H9 (cell line): ENCODE measurements at regions not wholly inside any gene's neighbourhood (a gene's known extent, or its start where the extent isn't known, plus 50 kb on each side); places are given as distances from the start of the nearest gene placed in this dataset.

Experiments
- DNase-seq: peaks from one replicate; pipeline ENCODE4 v3.0.0-alpha.2; 2017
- H2AFZ ChIP-seq: one replicate; pipeline ENCODE4 v1.6.1; 2013; ENCODE audit warnings: mild to moderate bottlenecking, low read length, control low read depth, moderate library complexity
- H2AK5ac ChIP-seq: 2 replicates; pipeline ENCODE4 v1.6.1; 2013; ENCODE audit warnings: low read length, control low read depth, mixed read lengths; ENCODE audit not compliant: insufficient read length
- H2BK120ac ChIP-seq: one replicate; pipeline ENCODE4 v1.6.1; 2013; ENCODE audit warnings: low read depth, mild to moderate bottlenecking, low read length, control low read depth, inconsistent platforms; ENCODE audit not compliant: poor library complexity, severe bottlenecking
- H2BK12ac ChIP-seq: 2 replicates; pipeline ENCODE4 v1.6.1; 2013; ENCODE audit warnings: low read length, control low read depth, mixed read lengths, low read depth; ENCODE audit not compliant: insufficient read length
- H2BK15ac ChIP-seq: 2 replicates; pipeline ENCODE4 v1.6.1; 2013; ENCODE audit warnings: low read depth, low read length, control low read depth
- H2BK20ac ChIP-seq: one replicate; pipeline ENCODE4 v1.6.1; 2013; ENCODE audit warnings: low read depth, mild to moderate bottlenecking, low read length, control low read depth, inconsistent platforms; ENCODE audit not compliant: poor library complexity, severe bottlenecking
- H2BK5ac ChIP-seq: 2 replicates; pipeline ENCODE4 v1.6.1; 2013; ENCODE audit warnings: low read length, control low read depth, mixed read lengths; ENCODE audit not compliant: insufficient read length
- H3K14ac ChIP-seq: 2 replicates; pipeline ENCODE4 v1.6.1; 2013; ENCODE audit warnings: low read length, control low read depth; ENCODE audit not compliant: insufficient read depth
- H3K18ac ChIP-seq: 2 replicates; pipeline ENCODE4 v1.6.1; 2013; ENCODE audit warnings: low read depth, mild to moderate bottlenecking, mixed read lengths, low read length, control low read depth; ENCODE audit not compliant: insufficient read length
- H3K23ac ChIP-seq: 2 replicates; pipeline ENCODE4 v1.6.1; 2013; ENCODE audit warnings: low read length, control low read depth, mixed read lengths, low read depth; ENCODE audit not compliant: insufficient read length
- H3K23me2 ChIP-seq: 2 replicates; pipeline ENCODE4 v1.6.1; 2013; ENCODE audit warnings: low read depth, mild to moderate bottlenecking, mixed read lengths, low read length, control low read depth; ENCODE audit not compliant: insufficient read length, poor library complexity, severe bottlenecking
- H3K27ac ChIP-seq: 2 replicates; pipeline ENCODE4 v1.5.1; 2013; ENCODE audit warnings: low read length, control low read depth, mixed read lengths, low read depth; ENCODE audit not compliant: insufficient read length
- H3K27me3 ChIP-seq: 2 replicates; pipeline ENCODE4 v1.6.1; 2013; ENCODE audit warnings: low read length, control low read depth, inconsistent platforms; ENCODE audit not compliant: insufficient read depth
- H3K4ac ChIP-seq: 2 replicates; pipeline ENCODE4 v1.6.1; 2013; ENCODE audit warnings: low read depth, mild to moderate bottlenecking, control low read depth, inconsistent platforms, low read length, moderate library complexity
- H3K4me1 ChIP-seq: 2 replicates; pipeline ENCODE4 v1.6.1; 2013; ENCODE audit warnings: low read length, control low read depth, inconsistent platforms; ENCODE audit not compliant: insufficient read depth
- H3K4me2 ChIP-seq: 2 replicates; pipeline ENCODE4 v1.6.1; 2013; ENCODE audit warnings: low read length, control low read depth, mixed read lengths; ENCODE audit not compliant: insufficient read length, insufficient read depth
- H3K56ac ChIP-seq: 2 replicates; pipeline ENCODE4 v1.6.1; 2013; ENCODE audit warnings: low read depth, mild to moderate bottlenecking, mixed read lengths, low read length, control low read depth; ENCODE audit not compliant: insufficient read length
- H3K79me1 ChIP-seq: 2 replicates; pipeline ENCODE4 v1.6.1; 2013; ENCODE audit warnings: low read depth, mild to moderate bottlenecking, moderate library complexity, low read length, control low read depth, inconsistent platforms; ENCODE audit not compliant: insufficient read depth, poor library complexity, severe bottlenecking
- H3K79me2 ChIP-seq: 2 replicates; pipeline ENCODE4 v1.6.1; 2013; ENCODE audit warnings: low read length, control low read depth, inconsistent platforms; ENCODE audit not compliant: insufficient read depth
- H3K9ac ChIP-seq: 2 replicates; pipeline ENCODE4 v1.6.1; 2013; ENCODE audit warnings: low read length, control low read depth, mixed read lengths; ENCODE audit not compliant: insufficient read length; ENCODE audit errors: extremely low read depth
- H3K9me3 ChIP-seq: one replicate; pipeline ENCODE4 v1.6.1; 2013; ENCODE audit warnings: low read depth, low read length, inconsistent platforms; ENCODE audit not compliant: control insufficient read depth
- H3T11ph ChIP-seq: one replicate; pipeline ENCODE4 v1.6.1; 2013; ENCODE audit warnings: mild to moderate bottlenecking, low read length, control low read depth, inconsistent platforms
- H4K20me1 ChIP-seq: one replicate; pipeline ENCODE4 v1.6.1; 2013; ENCODE audit not compliant: control insufficient read depth, insufficient read length, insufficient read depth
- H4K5ac ChIP-seq: 2 replicates; pipeline ENCODE4 v1.6.1; 2013; ENCODE audit warnings: low read depth, mild to moderate bottlenecking, mixed read lengths, low read length, control low read depth; ENCODE audit not compliant: insufficient read length
- H4K8ac ChIP-seq: replicated peaks from 2 replicates; pipeline ENCODE4 v1.6.1; 2013; ENCODE audit warnings: low read length, control low read depth, mixed read lengths, low read depth; ENCODE audit not compliant: insufficient read length
- H4K91ac ChIP-seq: 2 replicates; pipeline ENCODE4 v1.6.1; 2013; ENCODE audit warnings: low read depth, mild to moderate bottlenecking, moderate library complexity, mixed read lengths, low read length, control low read depth; ENCODE audit not compliant: insufficient read length
- H3K27ac Mint-ChIP-seq, 3 experiments: 2 replicates in 2 of 3; 3 replicates in 1 of 3; pipeline ENCODE4 v1.8.0; 2020 to 2021; ENCODE audit warnings: mixed read lengths in 3 of 3, mild to moderate bottlenecking in 1 of 3, moderate library complexity in 1 of 3
- H3K27me3 Mint-ChIP-seq: 2 replicates; pipeline ENCODE4 v1.8.0; 2021; ENCODE audit warnings: low read depth, mild to moderate bottlenecking, moderate library complexity, mixed read lengths
- H3K36me3 Mint-ChIP-seq, 3 experiments: 2 replicates in 2 of 3; 3 replicates in 1 of 3; pipeline ENCODE4 v1.8.0; 2020 to 2021; ENCODE audit warnings: low read depth in 3 of 3, mixed read lengths in 3 of 3; ENCODE audit not compliant: insufficient read depth in 1 of 3
- H3K4me1 Mint-ChIP-seq, 2 experiments: 2 replicates each; pipeline ENCODE4 v1.8.0; 2020; ENCODE audit warnings: mixed read lengths in 2 of 2
- H3K4me3 Mint-ChIP-seq, 2 experiments: 2 replicates in 1 of 2; 3 replicates in 1 of 2; pipeline ENCODE4 v1.8.0; 2020 to 2021; ENCODE audit warnings: mild to moderate bottlenecking in 2 of 2, mixed read lengths in 2 of 2, moderate library complexity in 1 of 2
- H3K9me3 Mint-ChIP-seq, 2 experiments: 2 replicates in 1 of 2; 3 replicates in 1 of 2; pipeline ENCODE4 v1.8.0; 2020; ENCODE audit warnings: mild to moderate bottlenecking in 2 of 2, mixed read lengths in 2 of 2, moderate library complexity in 1 of 2
- TF ChIP-seq, protein P1 (sequence below): fragments of 200-600 bp; sonication (generic); conservative IDR thresholded peaks from 3 replicates; pipeline ENCODE4 v1.8.0; 2021; ENCODE audit warnings: antibody characterized with exemption, mild to moderate bottlenecking

DNA sequence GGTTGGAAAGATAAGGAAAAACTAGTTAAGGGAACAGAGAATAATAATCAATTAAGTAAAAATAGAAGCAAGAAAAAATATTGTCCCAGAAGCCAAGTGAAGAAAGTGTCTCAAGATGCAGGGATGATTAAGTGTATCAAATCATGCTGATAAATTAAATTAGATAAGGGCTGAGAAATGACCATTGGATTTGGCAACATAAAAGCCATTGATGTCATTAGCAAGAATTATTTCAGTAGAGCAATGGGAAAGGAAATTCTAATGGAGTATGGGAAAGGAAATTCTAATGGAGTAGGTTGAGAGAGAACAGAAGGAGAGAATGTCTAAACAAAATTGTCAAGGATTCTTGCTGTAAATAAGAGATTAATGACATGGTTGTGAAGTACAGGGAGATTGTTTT lies 146.8 kb downstream of the TFAP2B start:
- Mint-ChIP-seq H3K27ac (no peak overlapping the region), H3K36me3 (no peaks in the 10 kb centered on the region; a peak in 1 of 7 replicates), H3K4me1 (no peaks in the 10 kb centered on the region), H3K4me3 (no peak overlapping the region), H3K27me3 (peaks cover 1% of the 10 kb centered on the region; the same call in 1 of the 2 replicates), H3K9me3 (no peaks in the 10 kb centered on the region)
- no peak overlapping the region for H3K23ac ChIP-seq
- TF ChIP-seq, protein P1, sequence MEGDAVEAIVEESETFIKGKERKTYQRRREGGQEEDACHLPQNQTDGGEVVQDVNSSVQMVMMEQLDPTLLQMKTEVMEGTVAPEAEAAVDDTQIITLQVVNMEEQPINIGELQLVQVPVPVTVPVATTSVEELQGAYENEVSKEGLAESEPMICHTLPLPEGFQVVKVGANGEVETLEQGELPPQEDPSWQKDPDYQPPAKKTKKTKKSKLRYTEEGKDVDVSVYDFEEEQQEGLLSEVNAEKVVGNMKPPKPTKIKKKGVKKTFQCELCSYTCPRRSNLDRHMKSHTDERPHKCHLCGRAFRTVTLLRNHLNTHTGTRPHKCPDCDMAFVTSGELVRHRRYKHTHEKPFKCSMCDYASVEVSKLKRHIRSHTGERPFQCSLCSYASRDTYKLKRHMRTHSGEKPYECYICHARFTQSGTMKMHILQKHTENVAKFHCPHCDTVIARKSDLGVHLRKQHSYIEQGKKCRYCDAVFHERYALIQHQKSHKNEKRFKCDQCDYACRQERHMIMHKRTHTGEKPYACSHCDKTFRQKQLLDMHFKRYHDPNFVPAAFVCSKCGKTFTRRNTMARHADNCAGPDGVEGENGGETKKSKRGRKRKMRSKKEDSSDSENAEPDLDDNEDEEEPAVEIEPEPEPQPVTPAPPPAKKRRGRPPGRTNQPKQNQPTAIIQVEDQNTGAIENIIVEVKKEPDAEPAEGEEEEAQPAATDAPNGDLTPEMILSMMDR, result no peak
- no peak overlapping the region for H3K4me2 ChIP-seq
- no peak overlapping the region for H4K8ac ChIP-seq
- H3K9me3 ChIP-seq, result no peaks in the 10 kb centered on the region
- no peak overlapping the region for H2BK15ac ChIP-seq
- no peak overlapping the region for H2AK5ac ChIP-seq
- no peaks in the 10 kb centered on the region for H3K79me1 ChIP-seq
- H4K20me1 ChIP-seq, result no peaks in the 10 kb centered on the region
- no peak for DNase-seq
- H3K4ac ChIP-seq, result no peak overlapping the region
- H3K27me3 ChIP-seq, result no peaks in the 10 kb centered on the region
- H2BK20ac ChIP-seq, result no peak overlapping the region
- no peak overlapping the region for H3K9ac ChIP-seq
- H2BK120ac ChIP-seq, result no peak overlapping the region
- H4K91ac ChIP-seq, result no peak overlapping the region
- H2BK5ac ChIP-seq, result no peak overlapping the region
- no peak overlapping the region for H4K5ac ChIP-seq
- H3K56ac ChIP-seq, result no peak overlapping the region
- H2BK12ac ChIP-seq, result no peak overlapping the region
- no peak overlapping the region for H3T11ph ChIP-seq
- no peak overlapping the region for H2AFZ ChIP-seq
- no peak overlapping the region for H3K14ac ChIP-seq
- H3K27ac ChIP-seq, result no peak overlapping the region
- no peaks in the 10 kb centered on the region for H3K79me2 ChIP-seq
- H3K18ac ChIP-seq, result no peak overlapping the region
- no peaks in the 10 kb centered on the region for H3K23me2 ChIP-seq
- H3K4me1 ChIP-seq, result no peaks in the 10 kb centered on the region
